IMR-90 (cell line): ENCODE measurements at regions not wholly inside any gene's neighbourhood (a gene's known extent, or its start where the extent isn't known, plus 50 kb on each side); places are given as distances from the start of the nearest gene placed in this dataset.

Experiments used
- ATAC-seq: fragments of 200-7000 bp; cut with Tn5 transposase; 2 replicates; pipeline ENCODE4 v1.9.1; 2020; ENCODE audit warnings: low read depth, mild to moderate bottlenecking, moderate library complexity
- BruUV-seq: library from RNA; stranded (reverse); fragments of 400-500 nt; replicated peaks from 2 replicates; lab custom pipeline; 2021; lab: Mats Ljungman, UMichigan
- CTCF ChIA-PET: fragments of 300-600 bp; formaldehyde crosslinking; extraction: SDS; loops from one replicate; lab custom pipeline; 2021; ENCODE audit warnings: antibody characterized with exemption; lab: Yijun Ruan, JAX
- POLR2A ChIA-PET: fragments of 300-600 bp; sonication (Branson Sonifier 250); formaldehyde crosslinking; loops from one replicate; lab custom pipeline; 2022; ENCODE audit warnings: antibody characterized with exemption; ENCODE audit not compliant: unreplicated experiment; lab: Charles Lee
- DNase-seq: peaks from one replicate; pipeline ENCODE4 v3.0.0; 2013
- H2AFZ ChIP-seq: replicated peaks from 2 replicates; pipeline ENCODE3; 2013; ENCODE audit warnings: low read length, mild to moderate bottlenecking; ENCODE audit not compliant: poor library complexity
- H2AK5ac ChIP-seq: 2 replicates; pipeline ENCODE4 v1.6.1; 2013; ENCODE audit warnings: low read depth, low read length, inconsistent platforms
- H2AK9ac ChIP-seq: replicated peaks from 2 replicates; pipeline ENCODE3; 2013; ENCODE audit warnings: mild to moderate bottlenecking, low read depth, low read length, moderate library complexity; ENCODE audit not compliant: poor library complexity
- H2BK120ac ChIP-seq: 2 replicates; pipeline ENCODE4 v1.6.1; 2013; ENCODE audit warnings: low read depth, low read length, inconsistent platforms
- H2BK15ac ChIP-seq: 3 replicates; pipeline ENCODE4 v1.6.1; 2013; ENCODE audit warnings: low read depth, low read length, inconsistent platforms
- H2BK20ac ChIP-seq: 2 replicates; pipeline ENCODE4 v1.6.1; 2013; ENCODE audit warnings: low read depth, mild to moderate bottlenecking, inconsistent platforms, low read length, moderate library complexity
- H2BK5ac ChIP-seq: 2 replicates; pipeline ENCODE4 v1.6.1; 2013; ENCODE audit warnings: mild to moderate bottlenecking, low read depth, low read length, inconsistent platforms; ENCODE audit not compliant: poor library complexity, severe bottlenecking
- H3K14ac ChIP-seq: replicated peaks from 2 replicates; pipeline ENCODE4 v1.6.1; 2013; ENCODE audit warnings: low read depth, low read length, inconsistent platforms
- H3K18ac ChIP-seq: 2 replicates; pipeline ENCODE4 v1.6.1; 2013; ENCODE audit warnings: low read depth, low read length, control low read depth
- H3K23ac ChIP-seq: 2 replicates; pipeline ENCODE4 v1.6.1; 2013; ENCODE audit warnings: low read depth, low read length, inconsistent platforms
- H3K27ac ChIP-seq: 2 replicates; pipeline ENCODE4 v1.5.1; 2013; ENCODE audit warnings: mild to moderate bottlenecking, control low read depth, low read length; ENCODE audit not compliant: insufficient read depth
- H3K27me3 ChIP-seq: 2 replicates; pipeline ENCODE4 v1.6.1; 2013; ENCODE audit warnings: low read length; ENCODE audit not compliant: control insufficient read depth, insufficient read depth
- H3K36me3 ChIP-seq: 2 replicates; pipeline ENCODE4 v1.6.1; 2013; ENCODE audit warnings: low read length, mixed read lengths; ENCODE audit not compliant: control insufficient read depth, insufficient read depth
- H3K4ac ChIP-seq: 2 replicates; pipeline ENCODE4 v1.6.1; 2013; ENCODE audit warnings: low read depth, low read length, inconsistent platforms
- H3K4me1 ChIP-seq: 2 replicates; pipeline ENCODE4 v1.6.1; 2013; ENCODE audit warnings: low read length, mixed read lengths; ENCODE audit not compliant: control insufficient read depth, insufficient read depth
- H3K4me2 ChIP-seq: 2 replicates; pipeline ENCODE4 v1.6.1; 2013; ENCODE audit warnings: low read depth, mild to moderate bottlenecking, control low read depth, low read length, moderate library complexity
- H3K4me3 ChIP-seq: 2 replicates; pipeline ENCODE4 v1.5.1; 2013; ENCODE audit warnings: low read depth, mild to moderate bottlenecking, control low read depth, low read length, moderate library complexity; ENCODE audit not compliant: insufficient read depth
- H3K56ac ChIP-seq: 2 replicates; pipeline ENCODE4 v1.6.1; 2013; ENCODE audit warnings: low read length, inconsistent platforms; ENCODE audit not compliant: insufficient read depth; ENCODE audit errors: extremely low read depth
- H3K79me1 ChIP-seq, 2 experiments: 2 replicates each; pipeline ENCODE4 v1.6.1; 2013; ENCODE audit warnings: low read length in 2 of 2, inconsistent platforms in 1 of 2, low read depth in 1 of 2
- H3K9ac ChIP-seq: 2 replicates; pipeline ENCODE4 v1.6.1; 2013; ENCODE audit warnings: low read depth, low read length, control low read depth
- H3K9me1 ChIP-seq: 2 replicates; pipeline ENCODE4 v1.6.1; 2013; ENCODE audit warnings: low read length, inconsistent platforms; ENCODE audit not compliant: insufficient read depth
- H3K9me3 ChIP-seq: 2 replicates; pipeline ENCODE4 v1.6.1; 2013; ENCODE audit warnings: low read length; ENCODE audit not compliant: control insufficient read depth, insufficient read depth
- H4K20me1 ChIP-seq: 2 replicates; pipeline ENCODE4 v1.6.1; 2013; ENCODE audit warnings: low read length, inconsistent platforms; ENCODE audit not compliant: insufficient read depth
- H4K5ac ChIP-seq: 2 replicates; pipeline ENCODE4 v1.6.1; 2013; ENCODE audit warnings: mild to moderate bottlenecking, low read depth, low read length, control low read depth
- H4K8ac ChIP-seq, 2 experiments: 2 replicates each; pipeline ENCODE4 v1.6.1; 2013; ENCODE audit warnings: low read depth in 2 of 2, low read length in 2 of 2, control low read depth in 1 of 2, inconsistent platforms in 1 of 2
- H4K91ac ChIP-seq: 2 replicates; pipeline ENCODE4 v1.6.1; 2013; ENCODE audit warnings: low read depth, low read length, inconsistent platforms; ENCODE audit not compliant: insufficient read depth
- BHLHE40 ChIP-seq: fragments of 150-350 bp; IDR thresholded peaks from 2 replicates; pipeline ENCODE4 v1.6.1; 2016; ENCODE audit warnings: mild to moderate bottlenecking, low read depth, low read length
- CEBPB ChIP-seq: IDR thresholded peaks from 2 replicates; pipeline ENCODE4 v1.6.1; 2012; ENCODE audit warnings: low read depth, low read length, improper control_type of control experiment
- CHD1 ChIP-seq: IDR thresholded peaks from 2 replicates; pipeline ENCODE4 v1.6.1; 2012; ENCODE audit warnings: low read depth, low read length, improper control_type of control experiment
- CTCF ChIP-seq: conservative IDR thresholded peaks from 2 replicates; pipeline ENCODE4 v1.5.1; 2012; ENCODE audit warnings: mild to moderate bottlenecking, low read depth, low read length, improper control_type of control experiment
- ELK1 ChIP-seq: fragments of 150-350 bp; IDR thresholded peaks from 2 replicates; pipeline ENCODE4 v1.6.1; 2016; ENCODE audit warnings: low read depth, mild to moderate bottlenecking, low read length, moderate library complexity, borderline replicate concordance
- FOS ChIP-seq: fragments of 150-350 bp; IDR thresholded peaks from 2 replicates; pipeline ENCODE4 v1.6.1; 2016; ENCODE audit warnings: low read depth, low read length
- MAFK ChIP-seq: IDR thresholded peaks from 2 replicates; pipeline ENCODE4 v1.6.1; 2012; ENCODE audit warnings: low read depth, low read length, improper control_type of control experiment
- MAZ ChIP-seq: IDR thresholded peaks from 2 replicates; pipeline ENCODE4 v1.6.1; 2012; ENCODE audit warnings: low read depth, mild to moderate bottlenecking, low read length, improper control_type of control experiment, moderate library complexity, borderline replicate concordance
- MXI1 ChIP-seq: IDR thresholded peaks from 2 replicates; pipeline ENCODE4 v1.6.1; 2012; ENCODE audit warnings: low read depth, mild to moderate bottlenecking, low read length, moderate library complexity, borderline replicate concordance
- NFE2L2 ChIP-seq: fragments of 150-350 bp; IDR thresholded peaks from 2 replicates; pipeline ENCODE4 v1.6.1; 2016; ENCODE audit warnings: low read depth, mild to moderate bottlenecking, low read length
- POLR2A ChIP-seq: IDR thresholded peaks from 2 replicates; pipeline ENCODE4 v1.6.1; 2012; ENCODE audit warnings: mild to moderate bottlenecking, low read depth, low read length
- RAD21 ChIP-seq: IDR thresholded peaks from 2 replicates; pipeline ENCODE4 v1.6.1; 2012; ENCODE audit warnings: low read length, improper control_type of control experiment
- RCOR1 ChIP-seq: IDR thresholded peaks from 2 replicates; pipeline ENCODE4 v1.6.1; 2012; ENCODE audit warnings: mild to moderate bottlenecking, low read length, improper control_type of control experiment; ENCODE audit not compliant: insufficient replicate concordance
- RFX5 ChIP-seq: IDR thresholded peaks from 2 replicates; pipeline ENCODE4 v1.8.0; 2012; ENCODE audit warnings: low read depth, mild to moderate bottlenecking, low read length, moderate library complexity
- SMC3 ChIP-seq: fragments of 150-350 bp; IDR thresholded peaks from 2 replicates; pipeline ENCODE4 v1.6.1; 2016; ENCODE audit warnings: low read depth, mild to moderate bottlenecking, antibody characterized with exemption, low read length, moderate library complexity
- USF2 ChIP-seq: fragments of 150-350 bp; IDR thresholded peaks from 2 replicates; pipeline ENCODE4 v1.6.1; 2017; ENCODE audit warnings: mild to moderate bottlenecking, antibody characterized with exemption, low read length, low read depth
- WGBS, 2 experiments: methylation state at CpG; one replicate each; pipeline versions ENCODE4 v1.1.5 to v1.1.7; 2013; ENCODE audit warnings: missing lambda C conversion rate in 2 of 2; ENCODE audit not compliant: insufficient read length in 1 of 2; ENCODE audit errors: extremely low coverage in 2 of 2; 5-methylcytosine and 5-hydroxymethylcytosine counted together
- dilution Hi-C: fragments of 300-500 bp; cut with HindIII; formaldehyde crosslinking; loops from one replicate; pipeline ENCODE4 v1.14.3; 2018; ENCODE audit warnings: low sequenced_read_pairs; ENCODE audit not compliant: unreplicated experiment
- in situ Hi-C: fragments of 300-500 bp; cut with MboI; formaldehyde crosslinking; loops from 3 replicates; pipeline ENCODE4 v1.14.3; 2019; ENCODE audit warnings: low sequenced_read_pairs, inconsistent platforms, mixed read lengths
- intact Hi-C: fragments of 100-400 bp; cut with micrococcal nuclease; formaldehyde crosslinking; loops from 2 replicates; pipeline ENCODE4 v1.10.0; 2022

GRCh38 chr5:13276156-13276555 lies 668.3 kb downstream of the DNAH5 start:
- H3K27me3 ChIP-seq: no peaks in the 10 kb centered on the region
- no peaks in the 10 kb centered on the region for H3K36me3 ChIP-seq
- no peak overlapping the region for H2AK5ac ChIP-seq
- CTCF ChIA-PET: no interaction called here
- H3K23ac ChIP-seq: no peak overlapping the region
- no peak overlapping the region for H3K4me3 ChIP-seq
- H4K5ac ChIP-seq: no peak overlapping the region
- no peak overlapping the region for H3K14ac ChIP-seq
- TF ChIP-seq RAD21 (no peak), MXI1 (no peak), MAFK (no peak), SMC3 (no peak), CEBPB (no peak), RCOR1 (no peak), USF2 (no peak), BHLHE40 (no peak), RFX5 (no peak), FOS (no peak), CTCF (no peak), NFE2L2 (no peak), CHD1 (no peak), POLR2A (no peak), ELK1 (no peak), MAZ (no peak)
- no peaks in the 10 kb centered on the region for H4K20me1 ChIP-seq
- no peak overlapping the region for H3K56ac ChIP-seq
- no peak overlapping the region for H4K8ac ChIP-seq
- no peak overlapping the region for H3K4ac ChIP-seq
- H2BK15ac ChIP-seq: no peak overlapping the region
- no peak for DNase-seq
- no peaks in the 10 kb centered on the region for H3K4me1 ChIP-seq
- H2AFZ ChIP-seq: no peak overlapping the region
- no peaks in the 10 kb centered on the region for H3K9me3 ChIP-seq
- POLR2A ChIA-PET: no interaction called here
- no peak overlapping the region for H3K9ac ChIP-seq
- H3K9me1 ChIP-seq: no peaks in the 10 kb centered on the region
- H4K91ac ChIP-seq: no peak overlapping the region
- intact Hi-C loops (no loop called here), in situ Hi-C loops (no loop called here), dilution Hi-C loops (no loop called here)
- no peak overlapping the region for H3K27ac ChIP-seq
- no peak overlapping the region for H3K18ac ChIP-seq
- no peak overlapping the region for H2AK9ac ChIP-seq
- no peak for ATAC-seq
- H2BK20ac ChIP-seq: no peak overlapping the region
- no peaks in the 10 kb centered on the region for H3K79me1 ChIP-seq
- no TSS peak for BruUV-seq
- no peak overlapping the region for H2BK120ac ChIP-seq
- no CpG with 5 or more reads among the region's 1 CpG for WGBS, 2 experiments
- no peak overlapping the region for H3K4me2 ChIP-seq
- no peak overlapping the region for H2BK5ac ChIP-seq
